ENCODE measurements at regions not wholly inside any gene's neighbourhood (a gene's known extent, or its start where the extent isn't known, plus 50 kb on each side); places are given as distances from the start of the nearest gene placed in this dataset.

DNA sequence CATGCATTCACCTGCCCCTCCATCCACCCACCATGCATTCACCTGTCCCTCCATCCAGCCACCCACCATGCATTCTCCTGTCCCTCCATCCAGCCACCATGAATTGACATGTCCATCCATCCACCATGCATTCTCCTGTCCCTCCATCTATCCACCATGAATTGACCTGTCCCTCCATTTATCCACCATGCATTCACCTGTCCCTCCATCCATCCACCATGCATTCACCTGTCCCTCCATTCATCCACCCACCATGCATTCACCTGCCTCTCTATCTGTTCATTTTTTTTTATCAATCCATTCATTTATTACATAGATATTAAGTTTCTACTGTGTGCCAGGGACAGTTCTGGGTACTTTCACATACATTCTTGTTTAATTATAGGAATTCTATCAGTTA is 69.2 kb downstream of the MYCN start:
- no peak for DNase-seq

DNA sequence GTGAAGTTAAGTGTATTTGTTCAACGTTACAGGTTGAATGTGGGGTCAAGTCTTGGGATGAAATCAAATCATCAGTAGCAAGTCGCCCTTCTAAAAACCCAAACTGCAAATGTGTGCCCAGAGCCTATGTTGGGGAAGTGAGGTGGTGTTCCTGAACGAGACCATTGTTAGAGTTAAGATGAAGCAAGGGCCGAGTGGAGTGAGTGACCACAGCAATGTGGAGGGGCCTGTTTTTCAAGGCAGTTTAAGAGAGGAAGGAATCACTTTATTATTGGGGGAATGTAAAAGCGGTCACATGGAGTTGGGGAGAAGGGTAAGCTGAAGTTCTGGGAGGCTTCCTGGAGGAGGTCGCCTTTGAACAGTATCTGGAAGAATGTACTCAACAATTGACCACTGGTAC is 68.5 kb downstream of the MYCN start:
- DNase-seq = no peak

DNA sequence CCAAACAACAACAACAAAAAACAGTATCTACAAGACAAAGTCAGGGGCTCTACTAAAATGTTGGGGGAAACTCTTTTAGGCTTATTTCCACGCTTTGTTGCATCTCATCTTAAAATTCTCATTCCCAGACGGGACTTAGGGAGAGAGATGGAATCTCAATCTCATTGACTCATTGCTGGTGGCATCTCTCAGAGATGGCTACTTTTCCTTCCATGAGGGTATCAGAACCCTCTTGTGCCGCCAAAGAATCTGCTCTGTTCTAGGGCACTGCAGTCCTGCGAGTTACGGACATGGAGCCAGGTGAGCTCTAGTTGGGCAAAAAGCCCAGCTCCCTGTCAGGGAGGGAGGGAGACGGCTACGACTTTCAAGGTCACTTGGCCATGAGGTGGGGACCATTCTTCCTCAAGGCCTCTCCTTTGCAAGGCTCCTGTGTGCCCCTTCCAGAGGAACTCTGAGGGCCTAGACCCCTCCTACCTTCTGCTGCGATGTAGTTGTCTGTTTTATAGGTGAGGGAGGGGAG is 68.0 kb downstream of the MYCN start:
- no peak for DNase-seq

GRCh38 chr2:16007167-16007934 is 67.0 kb downstream of the MYCN start:
- DNase-seq = no peak

DNA sequence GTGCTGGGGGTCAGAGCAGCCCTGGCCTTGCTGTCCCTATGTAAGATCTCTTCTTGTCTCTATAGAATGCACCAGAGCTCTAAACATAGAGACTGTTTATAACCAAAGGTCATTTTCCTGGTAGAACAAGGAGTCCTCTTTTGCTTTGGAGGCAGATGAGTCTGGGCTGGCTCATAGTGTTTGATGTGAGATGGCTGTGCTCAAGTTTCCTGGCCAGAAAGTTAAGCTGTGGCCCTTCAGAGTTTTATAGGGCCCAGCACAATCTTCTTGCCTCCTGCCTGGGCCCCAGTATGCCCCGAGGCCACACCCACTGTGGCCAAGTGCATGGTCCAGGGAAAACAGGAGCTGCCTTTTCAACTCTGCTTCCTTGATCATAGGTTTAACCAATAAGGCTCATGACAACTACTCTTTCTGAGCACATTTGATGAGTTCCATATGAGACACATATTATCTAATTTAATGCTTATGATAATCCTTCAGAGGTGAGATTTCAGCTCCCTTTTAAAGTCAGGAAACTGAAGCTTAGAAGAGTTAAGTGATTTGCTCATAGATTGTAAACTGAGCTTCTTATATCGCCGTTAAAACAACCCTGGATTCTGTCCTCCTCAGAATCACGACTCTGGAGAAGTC is 66.3 kb downstream of the MYCN start:
- no peak for DNase-seq

- DNase-seq = no peak
Observed at GRCh38 chr2:16005816-16006536, 65.6 kb downstream of the MYCN start.

DNA sequence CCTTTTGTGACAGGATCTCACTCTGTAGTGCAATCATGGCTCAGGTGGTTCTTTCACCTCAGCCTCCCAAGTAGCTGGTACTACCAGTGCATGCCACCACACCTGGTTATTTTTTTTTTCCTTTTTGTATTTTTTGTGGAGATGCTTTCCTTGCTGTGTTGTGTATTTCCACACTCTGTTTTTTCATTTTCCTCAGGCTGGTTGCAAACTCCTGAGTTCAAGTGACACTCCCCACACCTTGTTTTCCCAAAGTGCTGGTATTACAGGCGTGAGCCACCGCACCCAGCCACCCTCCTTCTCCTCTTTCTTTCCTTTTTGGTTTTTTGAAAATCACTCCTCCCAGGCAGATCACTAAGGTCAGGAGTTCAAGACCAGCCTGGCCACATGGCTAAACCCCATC is 65.0 kb downstream of the MYCN start:
- no peak for DNase-seq

- no peak for DNase-seq
Observed at GRCh38 chr2:16003809-16004208, 63.5 kb downstream of the MYCN start.

DNA sequence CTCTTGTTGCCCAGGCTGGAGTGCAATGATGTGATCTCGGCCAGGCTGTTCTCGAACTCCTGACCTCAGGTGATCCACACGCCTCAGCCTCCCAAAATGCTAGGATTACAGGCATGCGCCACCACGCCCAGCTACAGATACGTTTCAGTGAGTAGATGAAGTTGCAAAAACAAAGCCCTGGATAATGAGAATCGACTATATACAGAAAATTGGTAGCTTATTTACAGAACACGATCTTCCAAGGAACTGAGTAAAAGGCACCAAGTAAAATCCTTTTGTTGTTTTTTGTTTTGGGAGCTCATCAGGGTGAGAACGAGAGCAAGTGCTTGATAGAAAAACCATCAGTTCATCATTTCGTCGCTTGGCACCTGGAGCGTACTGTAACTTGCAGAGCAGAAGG is 62.8 kb downstream of the MYCN start:
- no peak for DNase-seq

DNA sequence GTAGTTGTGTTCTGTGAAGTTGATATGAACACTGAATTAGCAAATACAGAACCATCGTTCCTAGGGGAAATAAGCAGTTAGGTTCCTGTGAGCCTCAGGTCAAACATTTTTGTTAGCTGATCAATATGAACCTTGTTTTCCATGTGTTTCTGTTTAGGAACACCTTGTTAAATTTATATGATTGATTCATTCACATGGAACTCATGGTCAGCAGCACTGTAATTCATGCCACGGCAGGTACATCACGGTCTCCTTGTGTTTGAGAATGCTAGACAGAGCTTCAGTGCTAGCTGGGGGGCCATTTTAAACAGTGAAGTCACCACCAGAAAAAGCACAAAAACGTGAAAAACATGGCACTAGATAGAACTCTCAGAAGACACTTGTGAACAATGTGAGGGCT is 62.2 kb downstream of the MYCN start:
- DNase-seq = no peak

- DNase-seq = no peak
Observed at GRCh38 chr2:16002144-16002543, 61.8 kb downstream of the MYCN start.

DNA sequence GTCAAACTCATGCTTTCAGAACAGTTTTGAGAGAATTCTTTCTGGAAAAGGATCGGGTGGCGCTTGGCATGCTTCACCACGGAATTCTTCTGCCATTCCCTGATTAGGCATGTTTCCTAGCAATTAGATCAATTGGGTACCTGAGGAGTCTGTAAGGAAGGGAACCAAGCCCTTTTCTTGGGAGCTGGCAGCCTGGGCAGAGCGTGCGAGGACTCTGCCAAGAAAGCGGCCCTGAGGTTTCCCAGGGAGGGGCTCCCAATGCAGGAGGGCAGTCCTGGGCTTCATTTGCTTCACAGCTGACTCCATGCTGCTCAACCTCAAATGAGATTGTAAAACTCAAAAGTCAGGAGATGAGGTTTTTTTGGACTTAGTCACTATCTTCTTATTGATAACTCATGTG is 60.3 kb downstream of the MYCN start:
- no peak for DNase-seq

- DNase-seq = no peak
Observed at GRCh38 chr2:15999596-16000469, 59.5 kb downstream of the MYCN start.

GRCh38 chr2:15997728-15998280 is 57.5 kb downstream of the MYCN start:
- DNase-seq = no peak

DNA sequence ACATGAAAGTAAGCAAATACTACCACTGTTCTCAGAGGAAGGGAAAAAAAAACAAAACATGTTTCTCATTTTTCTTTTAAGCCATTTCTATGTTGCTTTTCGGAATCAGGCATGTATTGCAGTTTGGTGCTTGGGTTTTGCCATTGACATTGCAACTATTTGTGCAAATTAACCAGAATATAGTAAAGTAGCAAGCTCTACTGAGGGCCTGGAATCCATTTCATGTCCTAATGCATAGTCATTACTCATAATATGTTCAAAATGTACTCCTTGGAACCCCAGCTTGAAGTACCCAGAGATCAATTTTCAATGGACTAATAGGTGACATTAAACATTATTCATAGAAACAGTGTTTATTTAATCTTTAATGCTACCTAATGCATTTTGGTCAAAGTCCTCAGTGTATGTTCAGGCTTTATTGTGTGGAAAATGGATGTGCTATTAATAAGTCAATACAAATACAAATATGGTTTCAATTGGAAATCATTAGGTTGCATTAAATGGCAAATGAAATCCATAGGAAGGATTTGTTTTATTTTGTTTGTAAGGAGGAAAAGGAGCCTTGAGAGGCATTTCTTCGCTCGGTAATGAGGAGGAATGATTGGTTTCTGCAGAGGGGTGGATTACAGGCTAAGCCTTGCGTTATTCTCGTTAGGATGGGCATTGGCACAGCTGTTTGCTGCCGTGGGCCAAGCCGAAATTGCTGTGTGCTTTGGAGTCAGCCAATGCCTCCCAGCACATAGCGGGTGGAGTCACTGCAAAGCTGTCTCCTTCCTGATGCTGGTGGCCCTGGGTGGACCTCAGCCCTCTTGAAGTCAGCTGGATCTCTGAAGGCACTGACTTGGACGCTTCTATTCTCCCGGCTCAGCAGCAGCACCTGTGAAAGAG is 56.4 kb downstream of the MYCN start:
- no peak for DNase-seq
